MM.1S (cell line): ENCODE measurements at regions not wholly inside any gene's neighbourhood (a gene's known extent, or its start where the extent isn't known, plus 50 kb on each side); places are given as distances from the start of the nearest gene placed in this dataset.

Source experiments
- DNase-seq: peaks from one replicate; pipeline ENCODE4 v3.0.0-alpha.2; 2015
- H2AFZ ChIP-seq: fragments of 300-600 bp; sonication (generic); 2 replicates; pipeline ENCODE4 v1.6.0; 2016; ENCODE audit warnings: antibody characterized with exemption, low read length
- H3F3A ChIP-seq: fragments of 300-600 bp; sonication (generic); 2 replicates; pipeline ENCODE4 v1.6.1; 2016; ENCODE audit warnings: mild to moderate bottlenecking, antibody characterized with exemption, low read length, moderate library complexity, mixed read lengths; ENCODE audit not compliant: insufficient read depth
- H3K27ac ChIP-seq: fragments of 300-600 bp; sonication (generic); 2 replicates; pipeline ENCODE4 v1.5.1; 2016; ENCODE audit warnings: mild to moderate bottlenecking, low read length
- H3K27me3 ChIP-seq: fragments of 300-600 bp; sonication (generic); replicated peaks from 2 replicates; pipeline ENCODE4 v1.6.0; 2016; ENCODE audit warnings: low read length; ENCODE audit not compliant: insufficient read depth
- H3K36me3 ChIP-seq: fragments of 300-600 bp; sonication (generic); replicated peaks from 2 replicates; pipeline ENCODE4 v1.6.1; 2016; ENCODE audit warnings: mild to moderate bottlenecking, low read length, mixed read lengths; ENCODE audit not compliant: insufficient read depth
- H3K4me1 ChIP-seq: fragments of 300-600 bp; sonication (generic); 2 replicates; pipeline ENCODE4 v1.6.1; 2016; ENCODE audit warnings: low read length, mixed read lengths
- H3K4me2 ChIP-seq: fragments of 300-600 bp; sonication (generic); 2 replicates; pipeline ENCODE4 v1.6.0; 2016; ENCODE audit warnings: low read depth, low read length
- H3K4me3 ChIP-seq: fragments of 300-600 bp; sonication (generic); 2 replicates; pipeline ENCODE4 v1.5.1; 2016; ENCODE audit warnings: low read length, mixed read lengths
- H3K79me2 ChIP-seq: fragments of 300-600 bp; sonication (generic); 2 replicates; pipeline ENCODE4 v1.6.1; 2016; ENCODE audit warnings: mixed run types, low read length, mixed read lengths
- H3K9ac ChIP-seq: fragments of 300-600 bp; sonication (generic); 2 replicates; pipeline ENCODE4 v1.6.1; 2016; ENCODE audit warnings: low read length, mixed read lengths
- H3K9me2 ChIP-seq: fragments of 300-600 bp; sonication (generic); replicated peaks from 2 replicates; pipeline ENCODE4 v1.6.1; 2016; ENCODE audit warnings: mild to moderate bottlenecking, low read length, mixed read lengths; ENCODE audit not compliant: insufficient read depth
- H3K9me3 ChIP-seq: fragments of 300-600 bp; sonication (generic); replicated peaks from 2 replicates; pipeline ENCODE4 v1.6.1; 2016; ENCODE audit warnings: mild to moderate bottlenecking, low read length, mixed read lengths; ENCODE audit not compliant: insufficient read depth
- H4K20me1 ChIP-seq: fragments of 300-600 bp; sonication (generic); 2 replicates; pipeline ENCODE4 v1.6.1; 2016; ENCODE audit warnings: mild to moderate bottlenecking, low read length, moderate library complexity, mixed read lengths; ENCODE audit not compliant: insufficient read depth
- CTCF ChIP-seq: fragments of 300-600 bp; sonication (generic); IDR thresholded peaks from 2 replicates; pipeline ENCODE4 v1.5.1; 2016; ENCODE audit warnings: antibody characterized with exemption, low read length, mixed read lengths
- EZH2 ChIP-seq: fragments of 300-600 bp; sonication (generic); optimal IDR thresholded peaks from 2 replicates; pipeline ENCODE3; 2017; ENCODE audit warnings: low read depth, mild to moderate bottlenecking, antibody characterized with exemption, low read length, mixed read lengths
- EZH2phosphoT487 ChIP-seq: fragments of 300-600 bp; sonication (generic); IDR thresholded peaks from 2 replicates; pipeline ENCODE4 v1.6.1; 2018; ENCODE audit warnings: antibody characterized with exemption, low read length

GRCh38 chr7:106723398-106723797 is 62.4 kb upstream of the CCDC71L start:
- no peak for TF ChIP-seq EZH2
- TF ChIP-seq CTCF = no peak
- TF ChIP-seq EZH2phosphoT487 = no peak
- no peaks in the 10 kb centered on the region for H4K20me1 ChIP-seq
- H3K79me2 ChIP-seq = no peaks in the 10 kb centered on the region
- peaks cover 19% of the 10 kb centered on the region for H3K4me1 ChIP-seq
- no peak overlapping the region for H3K4me2 ChIP-seq
- no peaks in the 10 kb centered on the region for H3K27me3 ChIP-seq
- 0 out of 2 replicates have a peak overlapping the region, but pooled peaks have one; percentile 5 for H2AFZ ChIP-seq
- no peak for DNase-seq
- no peak overlapping the region for H3K27ac ChIP-seq
- no peak overlapping the region for H3K4me3 ChIP-seq
- H3F3A ChIP-seq = no peaks in the 10 kb centered on the region
- no peaks in the 10 kb centered on the region for H3K36me3 ChIP-seq
- no peak overlapping the region for H3K9ac ChIP-seq
- no peaks in the 10 kb centered on the region for H3K9me2 ChIP-seq
- no peaks in the 10 kb centered on the region for H3K9me3 ChIP-seq

GRCh38 chr7:106729720-106730385 is 68.9 kb upstream of the CCDC71L start:
- H3K79me2 ChIP-seq = no peaks in the 10 kb centered on the region
- no peaks in the 10 kb centered on the region for H3F3A ChIP-seq
- H3K9me2 ChIP-seq = no peaks in the 10 kb centered on the region
- no peaks in the 10 kb centered on the region for H3K9me3 ChIP-seq
- no peak overlapping the region for H3K4me3 ChIP-seq
- no peaks in the 10 kb centered on the region for H3K27me3 ChIP-seq
- no peaks in the 10 kb centered on the region for H4K20me1 ChIP-seq
- no peak overlapping the region for H3K9ac ChIP-seq
- no peak overlapping the region for H2AFZ ChIP-seq
- H3K4me1 ChIP-seq = peaks cover 21% of the 10 kb centered on the region
- no peak for TF ChIP-seq EZH2
- TF ChIP-seq EZH2phosphoT487 = no peak
- no peak for TF ChIP-seq CTCF
- H3K27ac ChIP-seq = no peak overlapping the region
- no peaks in the 10 kb centered on the region for H3K36me3 ChIP-seq
- DNase-seq = no peak
- H3K4me2 ChIP-seq = no peak overlapping the region

DNA sequence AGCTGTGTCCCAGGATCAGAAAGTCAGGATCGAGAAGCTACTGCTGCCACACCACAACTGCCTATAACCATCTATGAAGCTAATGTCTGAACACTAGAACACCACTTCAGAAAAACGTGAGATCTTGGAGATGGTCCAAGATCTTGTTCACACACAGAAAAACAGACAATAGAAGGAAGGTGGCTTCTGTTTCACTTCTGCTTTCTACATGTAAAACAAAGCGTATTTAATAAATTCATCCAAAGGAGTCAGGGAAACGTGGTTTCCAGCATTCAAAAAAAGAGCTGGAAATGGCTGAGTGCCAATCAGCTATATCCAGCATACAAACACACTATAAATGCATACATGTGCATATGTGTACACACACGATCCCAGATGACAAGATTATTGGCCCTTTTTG is 70.2 kb upstream of the CCDC71L start:
- H3K9ac ChIP-seq = peak overlapping the region; percentile 4; the same call in 1 of the 2 replicates
- H3K27ac ChIP-seq = peak overlapping the region; percentile 33; the same call in 1 of the 2 replicates
- H4K20me1 ChIP-seq = no peaks in the 10 kb centered on the region
- H3K4me1 ChIP-seq = peaks cover 21% of the 10 kb centered on the region
- H3K9me3 ChIP-seq = no peaks in the 10 kb centered on the region
- H3K4me2 ChIP-seq = peak overlapping the region; percentile 52
- H3K36me3 ChIP-seq = no peaks in the 10 kb centered on the region
- TF ChIP-seq EZH2 (no peak), CTCF (no peak), EZH2phosphoT487 (no peak)
- H2AFZ ChIP-seq = peak overlapping the region; percentile 47
- H3F3A ChIP-seq = no peaks in the 10 kb centered on the region
- H3K9me2 ChIP-seq = no peaks in the 10 kb centered on the region
- no peaks in the 10 kb centered on the region for H3K79me2 ChIP-seq
- DNase-seq = peak; percentile 74
- peak overlapping the region; percentile 2; the same call in 1 of the 2 replicates for H3K4me3 ChIP-seq
- H3K27me3 ChIP-seq = no peaks in the 10 kb centered on the region
